Lower leg skin (tissue), 3 donors: ENCODE measurements at regions not wholly inside any gene's neighbourhood (a gene's known extent, or its start where the extent isn't known, plus 50 kb on each side); places are given as distances from the start of the nearest gene placed in this dataset.
"Not testable (repeated sequence)": the region's sequence is repeated elsewhere in the genome, so short reads cannot be mapped to it uniquely, and the experiment has no call there.

Source experiments
- DNase-seq, 2 donors: peaks; one replicate each; pipeline ENCODE4 v3.0.0-alpha.2; 2019; ENCODE audit warnings: low spot score in 2 of 2
- H3K4me3 ChIP-seq: fragments of 200-600 bp; sonication (generic); 2 replicates; pipeline ENCODE4 v1.5.1; 2017; ENCODE audit warnings: mild to moderate bottlenecking, low read depth; ENCODE audit not compliant: poor library complexity, severe bottlenecking
- WGBS, 2 donors: methylation state at CpG; one replicate each; pipeline ENCODE4 v1.1.5; 2018; 5-methylcytosine and 5-hydroxymethylcytosine counted together
- intact Hi-C: fragments of 100-400 bp; cut with DNase I; formaldehyde crosslinking; loops from one replicate; pipeline ENCODE4 v1.15.0; 2023; ENCODE audit warnings: low total_unique reads

GRCh38 chr9:41321277-41321676 lies 132.2 kb upstream of the ZNG1F start:
- H3K4me3 ChIP-seq, intact Hi-C loops: not testable (repeated sequence)
- WGBS, 2 donors: 77 to 87% methylated on average over 2 of the region's 2 CpGs

GRCh38 chr9:41308953-41309352 lies 119.8 kb upstream of the ZNG1F start:
- intact Hi-C loops, DNase-seq, H3K4me3 ChIP-seq: not testable (repeated sequence)
- 62 to 67% methylated on average over 6 of the region's 6 CpGs for WGBS, 2 donors

More at GRCh38 chr9:41321277-41321676, 132.2 kb upstream of the ZNG1F start:
- not testable (repeated sequence) for DNase-seq

- WGBS, 2 donors: 88 to 89% methylated on average over 16 of the region's 16 CpGs
- DNase-seq, H3K4me3 ChIP-seq, intact Hi-C loops: not testable (repeated sequence)
Measured at GRCh38 chr9:41285744-41286143, 96.6 kb upstream of the ZNG1F start.

GRCh38 chr9:41280299-41281238 lies 91.5 kb upstream of the ZNG1F start:
- 59 to 64% methylated on average over 8 of the region's 31 CpGs for WGBS, 2 donors
- DNase-seq, H3K4me3 ChIP-seq, intact Hi-C loops: not testable (repeated sequence)

GRCh38 chr9:41279437-41279836 lies 90.3 kb upstream of the ZNG1F start:
- DNase-seq, intact Hi-C loops, H3K4me3 ChIP-seq: not testable (repeated sequence)
- 89% methylated on average over 4 to 5 of the region's 13 CpGs for WGBS, 2 donors

- DNase-seq, H3K4me3 ChIP-seq, intact Hi-C loops: not testable (repeated sequence)
- 71 to 97% methylated on average over 2 to 6 of the region's 6 CpGs for WGBS, 2 donors
Measured at GRCh38 chr9:41279033-41279432, 89.9 kb upstream of the ZNG1F start.

GRCh38 chr9:41273549-41274267 lies 84.6 kb upstream of the ZNG1F start:
- intact Hi-C loops, H3K4me3 ChIP-seq: not testable (repeated sequence)
- peak; percentile 36 to 85 for DNase-seq
- WGBS, 2 donors: 0 to 30% methylated on average over 1 to 17 of the region's 59 CpGs

GRCh38 chr9:41272879-41273548 lies 83.9 kb upstream of the ZNG1F start:
- intact Hi-C loops, H3K4me3 ChIP-seq: not testable (repeated sequence)
- WGBS, 2 donors: 11 to 26% methylated on average over 19 of the region's 49 CpGs
- DNase-seq: peak; percentile 16 to 85

- intact Hi-C loops: not testable (repeated sequence)
Measured at GRCh38 chr9:41270992-41271391, 81.9 kb upstream of the ZNG1F start.

GRCh38 chr9:41269471-41269870 lies 80.4 kb upstream of the ZNG1F start:
- WGBS, 2 donors: 46 to 60% methylated on average over 4 of the region's 14 CpGs
- H3K4me3 ChIP-seq, DNase-seq, intact Hi-C loops: not testable (repeated sequence)

More at GRCh38 chr9:41270992-41271391, 81.9 kb upstream of the ZNG1F start:
- H3K4me3 ChIP-seq, DNase-seq: not testable (repeated sequence)
- WGBS, 2 donors: 56 to 62% methylated on average over 1 of the region's 1 CpG

GRCh38 chr9:41269054-41269453 lies 79.9 kb upstream of the ZNG1F start:
- DNase-seq, intact Hi-C loops, H3K4me3 ChIP-seq: not testable (repeated sequence)
- WGBS, 2 donors: 42 to 66% methylated on average over 7 to 8 of the region's 18 CpGs

GRCh38 chr9:41266602-41267001 lies 77.5 kb upstream of the ZNG1F start:
- H3K4me3 ChIP-seq, DNase-seq, intact Hi-C loops: not testable (repeated sequence)
- WGBS, 2 donors: 7 to 14% methylated on average over 12 to 23 of the region's 25 CpGs

GRCh38 chr9:41266000-41266399 lies 76.9 kb upstream of the ZNG1F start:
- 41 to 57% methylated on average over 1 to 2 of the region's 15 CpGs for WGBS, 2 donors
- H3K4me3 ChIP-seq, DNase-seq, intact Hi-C loops: not testable (repeated sequence)

GRCh38 chr9:41251973-41252372 lies 62.9 kb upstream of the ZNG1F start:
- H3K4me3 ChIP-seq, DNase-seq, intact Hi-C loops: not testable (repeated sequence)
